ENCODE measurements at regions not wholly inside any gene's neighbourhood (a gene's known extent, or its start where the extent isn't known, plus 50 kb on each side); places are given as distances from the start of the nearest gene placed in this dataset.

DNA sequence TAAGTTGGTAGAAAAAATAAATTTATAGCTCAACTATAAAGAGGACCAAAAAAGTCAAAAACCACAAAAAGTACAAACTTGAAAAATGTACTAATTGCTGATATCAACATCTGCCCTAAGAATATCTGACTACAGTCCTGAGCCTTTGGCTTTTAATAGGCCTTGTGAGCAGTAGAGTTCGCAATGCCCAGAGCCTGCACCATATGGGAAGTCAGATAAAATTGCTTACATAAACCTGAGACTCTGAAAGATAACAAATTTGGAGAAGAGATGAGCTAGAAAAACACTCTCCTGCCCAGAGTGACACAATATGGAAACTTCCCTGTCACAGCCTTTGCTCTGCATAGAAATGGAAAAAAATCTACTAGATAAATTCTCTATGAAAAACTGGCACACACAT is 368.0 kb upstream of the GRIN3A start:
- TF ChIP-seq, protein P1, sequence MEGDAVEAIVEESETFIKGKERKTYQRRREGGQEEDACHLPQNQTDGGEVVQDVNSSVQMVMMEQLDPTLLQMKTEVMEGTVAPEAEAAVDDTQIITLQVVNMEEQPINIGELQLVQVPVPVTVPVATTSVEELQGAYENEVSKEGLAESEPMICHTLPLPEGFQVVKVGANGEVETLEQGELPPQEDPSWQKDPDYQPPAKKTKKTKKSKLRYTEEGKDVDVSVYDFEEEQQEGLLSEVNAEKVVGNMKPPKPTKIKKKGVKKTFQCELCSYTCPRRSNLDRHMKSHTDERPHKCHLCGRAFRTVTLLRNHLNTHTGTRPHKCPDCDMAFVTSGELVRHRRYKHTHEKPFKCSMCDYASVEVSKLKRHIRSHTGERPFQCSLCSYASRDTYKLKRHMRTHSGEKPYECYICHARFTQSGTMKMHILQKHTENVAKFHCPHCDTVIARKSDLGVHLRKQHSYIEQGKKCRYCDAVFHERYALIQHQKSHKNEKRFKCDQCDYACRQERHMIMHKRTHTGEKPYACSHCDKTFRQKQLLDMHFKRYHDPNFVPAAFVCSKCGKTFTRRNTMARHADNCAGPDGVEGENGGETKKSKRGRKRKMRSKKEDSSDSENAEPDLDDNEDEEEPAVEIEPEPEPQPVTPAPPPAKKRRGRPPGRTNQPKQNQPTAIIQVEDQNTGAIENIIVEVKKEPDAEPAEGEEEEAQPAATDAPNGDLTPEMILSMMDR (conservative IDR thresholded peaks at IDR 0.05) = no peak
- no peak overlapping the region for H3K4me3 Mint-ChIP-seq
- no peak overlapping the region for H3K27ac Mint-ChIP-seq
- no peaks in the 10 kb centered on the region for H3K9me3 Mint-ChIP-seq
- no peaks in the 10 kb centered on the region for H3K36me3 Mint-ChIP-seq (ENCODE audit: low read depth)
- WGBS, 2 experiments (ENCODE audit: insufficient coverage in 1 of 2, insufficient read length in 1 of 2) = 76 to 100% methylated on average over 1 of the region's 1 CpG
- Histone ChIP-seq H3K36me3 (ENCODE audit: control insufficient read depth, insufficient read depth, low read length) (no peaks in the 10 kb centered on the region), H3K27me3 (ENCODE audit: control insufficient read depth, insufficient read depth, low read length, poor library complexity, severe bottlenecking) (no peaks in the 10 kb centered on the region), H3K4me3 (ENCODE audit: low read length) (no peak overlapping the region), H3K27ac (ENCODE audit: low read depth, low read length) (no peak overlapping the region), H3K9ac (ENCODE audit: extremely low read depth, low read length, poor library complexity, severe bottlenecking) (no peak overlapping the region), H3K4me1 (ENCODE audit: control insufficient read depth, insufficient read depth, low read length) (no peaks in the 10 kb centered on the region), H3K9me3 (ENCODE audit: control insufficient read depth, low read length) (no peaks in the 10 kb centered on the region)
- no peaks in the 10 kb centered on the region for H3K4me1 Mint-ChIP-seq
- no peaks in the 10 kb centered on the region for H3K27me3 Mint-ChIP-seq (ENCODE audit: insufficient read depth)
- DNase-seq = no peak

DNA sequence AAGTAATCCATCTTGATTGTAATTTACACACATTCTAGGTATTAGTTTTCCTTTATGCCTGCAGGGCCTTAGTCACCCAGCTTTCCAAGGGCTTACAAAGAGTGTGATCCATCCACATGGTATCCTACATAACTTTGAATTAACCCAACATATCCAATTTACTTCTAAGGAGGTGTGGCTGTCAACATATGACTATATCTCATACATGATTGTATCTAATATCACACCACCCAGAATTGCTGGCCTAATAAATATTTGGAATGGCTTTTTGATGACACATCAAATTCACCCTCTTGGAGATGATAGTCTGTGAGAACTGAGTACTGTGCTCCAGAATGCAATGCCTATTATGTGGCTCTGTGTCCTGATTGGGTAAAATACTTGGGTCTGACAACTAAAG is 363.3 kb upstream of the GRIN3A start:
- Mint-ChIP-seq H3K9me3 (no peaks in the 10 kb centered on the region), H3K27me3 (ENCODE audit: insufficient read depth) (no peaks in the 10 kb centered on the region), H3K4me3 (no peak overlapping the region), H3K36me3 (ENCODE audit: low read depth) (no peaks in the 10 kb centered on the region), H3K4me1 (no peaks in the 10 kb centered on the region), H3K27ac (no peak overlapping the region)
- no peak for DNase-seq
- Histone ChIP-seq H3K4me1 (ENCODE audit: control insufficient read depth, insufficient read depth, low read length) (no peaks in the 10 kb centered on the region), H3K9me3 (ENCODE audit: control insufficient read depth, low read length) (peaks cover 7% of the 10 kb centered on the region), H3K36me3 (ENCODE audit: control insufficient read depth, insufficient read depth, low read length) (no peaks in the 10 kb centered on the region), H3K9ac (ENCODE audit: extremely low read depth, low read length, poor library complexity, severe bottlenecking) (no peak overlapping the region), H3K4me3 (ENCODE audit: low read length) (no peak overlapping the region), H3K27ac (ENCODE audit: low read depth, low read length) (no peak overlapping the region), H3K27me3 (ENCODE audit: control insufficient read depth, insufficient read depth, low read length, poor library complexity, severe bottlenecking) (no peaks in the 10 kb centered on the region)
- TF ChIP-seq, protein P1 (conservative IDR thresholded peaks at IDR 0.05) = no peak

DNA sequence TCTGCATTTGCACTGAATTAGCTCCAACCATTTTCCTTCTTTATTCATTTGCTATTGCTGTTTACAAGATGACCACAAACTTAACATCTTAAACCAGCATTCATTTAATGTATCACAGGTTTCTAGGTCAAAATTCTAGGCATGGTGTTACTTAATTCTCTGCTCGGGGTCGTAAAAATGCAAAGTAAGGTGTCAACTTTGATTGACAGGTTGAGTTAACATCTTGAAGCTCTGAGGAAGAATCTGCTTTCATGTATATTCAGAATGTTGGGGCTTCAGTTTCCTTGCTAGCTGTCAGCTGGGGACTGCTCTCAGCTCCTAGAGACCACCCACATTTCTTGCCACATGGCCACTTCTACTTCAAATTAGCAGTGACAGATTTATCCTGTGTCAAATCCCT is 348.7 kb upstream of the GRIN3A start:
- Mint-ChIP-seq H3K9me3 (no peaks in the 10 kb centered on the region), H3K4me3 (no peak overlapping the region), H3K36me3 (ENCODE audit: low read depth) (no peaks in the 10 kb centered on the region), H3K27me3 (ENCODE audit: insufficient read depth) (no peaks in the 10 kb centered on the region), H3K27ac (no peak overlapping the region), H3K4me1 (no peaks in the 10 kb centered on the region)
- Histone ChIP-seq H3K27ac (ENCODE audit: low read depth, low read length) (no peak overlapping the region), H3K9ac (ENCODE audit: extremely low read depth, low read length, poor library complexity, severe bottlenecking) (no peak overlapping the region), H3K4me1 (ENCODE audit: control insufficient read depth, insufficient read depth, low read length) (no peaks in the 10 kb centered on the region), H3K9me3 (ENCODE audit: control insufficient read depth, low read length) (peaks cover 7% of the 10 kb centered on the region), H3K36me3 (ENCODE audit: control insufficient read depth, insufficient read depth, low read length) (no peaks in the 10 kb centered on the region), H3K4me3 (ENCODE audit: low read length) (no peak overlapping the region), H3K27me3 (ENCODE audit: control insufficient read depth, insufficient read depth, low read length, poor library complexity, severe bottlenecking) (no peaks in the 10 kb centered on the region)
- 71% methylated on average over 2 of the region's 2 CpGs; no CpG with 5 or more reads in 1 of the 2 experiments for WGBS, 2 experiments (ENCODE audit: insufficient coverage in 1 of 2, insufficient read length in 1 of 2)
- TF ChIP-seq, protein P1 (conservative IDR thresholded peaks at IDR 0.05) = no peak
- DNase-seq = no peak
